Endothelial cell of umbilical vein (primary cell): ENCODE measurements at regions not wholly inside any gene's neighbourhood (a gene's known extent, or its start where the extent isn't known, plus 50 kb on each side); places are given as distances from the start of the nearest gene placed in this dataset.
"Not testable (repeated sequence)": the region's sequence is repeated elsewhere in the genome, so short reads cannot be mapped to it uniquely, and the experiment has no call there.

Source experiments
- BruUV-seq: library from RNA; stranded (reverse); fragments of 400-500 nt; replicated peaks from 2 replicates; lab custom pipeline; 2021; lab: Mats Ljungman, UMichigan
- CTCF ChIA-PET: fragments of 300-600, 350-600 bp; sonication (Branson Sonifier 250); formaldehyde crosslinking; loops from one replicate; lab custom pipeline; 2021; ENCODE audit warnings: antibody characterized with exemption, inconsistent platforms; lab: Charles Lee
- POLR2A ChIA-PET: fragments of 300-600, 350-600 bp; sonication (Branson Sonifier 250); formaldehyde crosslinking; loops from one replicate; lab custom pipeline; 2021; ENCODE audit warnings: antibody characterized with exemption, inconsistent platforms; lab: Charles Lee
- DNase-seq: peaks from one replicate; pipeline ENCODE4 v3.0.0-alpha.2; 2011; ENCODE audit warnings: low read depth, low spot score
- FAIRE-seq: peaks from 2 replicates; lab custom pipeline; 2011; peaks lifted over from hg19 to GRCh38; lab: Jason Lieb, UNC
- H2AFZ ChIP-seq: 2 replicates; pipeline ENCODE4 v1.6.0; 2012; ENCODE audit warnings: low read depth, low read length, control low read depth, inconsistent platforms
- H3K27ac ChIP-seq: 2 replicates; pipeline ENCODE4 v1.5.1; 2011; ENCODE audit warnings: low read depth, mild to moderate bottlenecking, control low read depth, low read length, moderate library complexity; ENCODE audit not compliant: insufficient read depth
- H3K27me3 ChIP-seq, 2 experiments: 2 replicates each; pipeline versions ENCODE4 v1.6.0 to v1.6.1; 2011; ENCODE audit warnings: low read length in 2 of 2, mixed read lengths in 1 of 2; ENCODE audit not compliant: control insufficient read depth in 2 of 2, insufficient read depth in 2 of 2
- H3K36me3 ChIP-seq, 2 experiments: 2 replicates in 1 of 2; 3 replicates in 1 of 2; pipeline ENCODE4 v1.5.1; 2011; ENCODE audit warnings: low read length in 2 of 2, mild to moderate bottlenecking in 1 of 2, moderate library complexity in 1 of 2; ENCODE audit not compliant: control insufficient read depth in 2 of 2, insufficient read depth in 2 of 2; ENCODE audit errors: extremely low read depth in 1 of 2
- H3K4me1 ChIP-seq: 3 replicates; pipeline ENCODE4 v1.5.1; 2011; ENCODE audit warnings: mild to moderate bottlenecking, low read length; ENCODE audit not compliant: control insufficient read depth, insufficient read depth; ENCODE audit errors: extremely low read depth
- H3K4me2 ChIP-seq: 2 replicates; pipeline ENCODE4 v1.6.1; 2011; ENCODE audit warnings: low read length, control low read depth, mixed read lengths; ENCODE audit not compliant: insufficient read depth
- H3K4me3 ChIP-seq, 3 experiments: fragments of 200-600 bp in 1 of 3; sonication (generic), shearing (Covaris generic) in 1 of 3; replicated peaks in 1 of 3; 2 replicates each; pipeline ENCODE4 v1.5.1; 2011 to 2016; ENCODE audit warnings: control low read depth in 3 of 3, low read length in 3 of 3, mild to moderate bottlenecking in 2 of 3, inconsistent platforms in 1 of 3, low read depth in 1 of 3, moderate library complexity in 1 of 3; ENCODE audit not compliant: insufficient read depth in 1 of 3
- H3K79me2 ChIP-seq: 2 replicates; pipeline ENCODE4 v1.6.0; 2012; ENCODE audit warnings: low read length, inconsistent platforms; ENCODE audit not compliant: control insufficient read depth, insufficient read depth
- H3K9ac ChIP-seq: replicated peaks from 2 replicates; pipeline ENCODE3; 2011; ENCODE audit warnings: low read length, control low read depth; ENCODE audit not compliant: insufficient read depth; ENCODE audit errors: extremely low read depth
- H3K9me1 ChIP-seq: replicated peaks from 3 replicates; pipeline ENCODE4 v1.6.0; 2011; ENCODE audit warnings: mild to moderate bottlenecking, low read length; ENCODE audit not compliant: control insufficient read depth, insufficient read depth; ENCODE audit errors: extremely low read depth
- H3K9me3 ChIP-seq: replicated peaks from 2 replicates; pipeline ENCODE4 v1.5.1; 2012; ENCODE audit warnings: low read length, inconsistent platforms; ENCODE audit not compliant: control insufficient read depth, insufficient read depth
- H4K20me1 ChIP-seq: replicated peaks from 2 replicates; pipeline ENCODE3; 2011; ENCODE audit warnings: mild to moderate bottlenecking, low read length; ENCODE audit not compliant: control insufficient read depth, insufficient read depth; ENCODE audit errors: extremely low read depth
- CTCF ChIP-seq, 2 donors: IDR thresholded peaks; 1 replicate in 1 of 2; 2 replicates in 1 of 2; pipeline ENCODE4 v1.5.1; 2011; ENCODE audit warnings: low read length in 2 of 2, mild to moderate bottlenecking in 2 of 2, moderate library complexity in 2 of 2, control low read depth in 1 of 2, inconsistent platforms in 1 of 2, low read depth in 1 of 2; ENCODE audit not compliant: insufficient read depth in 1 of 2; ENCODE audit errors: extremely low read depth in 1 of 2
- EZH2 ChIP-seq: IDR thresholded peaks from 2 replicates; pipeline ENCODE4 v1.6.1; 2012; ENCODE audit warnings: borderline replicate concordance, low read depth, mild to moderate bottlenecking, moderate library complexity, low read length, inconsistent platforms; ENCODE audit not compliant: severe bottlenecking
- FOS ChIP-seq: IDR thresholded peaks from 2 replicates; pipeline ENCODE4 v1.6.1; 2011; ENCODE audit warnings: mild to moderate bottlenecking, low read length, moderate library complexity, borderline replicate concordance; ENCODE audit not compliant: insufficient read depth
- GATA2 ChIP-seq: IDR thresholded peaks from 2 replicates; pipeline ENCODE4 v1.7.0; 2011; ENCODE audit warnings: low read depth, mild to moderate bottlenecking, moderate library complexity, mixed read lengths, low read length; ENCODE audit not compliant: insufficient read length, insufficient read depth
- POLR2A ChIP-seq: IDR thresholded peaks from 2 replicates; pipeline ENCODE4 v1.6.1; 2012; ENCODE audit warnings: low read depth, mild to moderate bottlenecking, control low read depth, low read length
- dilution Hi-C: fragments of 300-500 bp; cut with MboI; formaldehyde crosslinking; loops from one replicate; pipeline ENCODE4 v1.15.0; 2019; ENCODE audit warnings: low sequenced_read_pairs; ENCODE audit not compliant: extremely low pct_ligation_motif_present
- intact Hi-C: fragments of 100-400 bp; cut with micrococcal nuclease; formaldehyde crosslinking; loops from one replicate; pipeline ENCODE4 v1.10.0; 2022

GRCh38 chr9:36462245-36462644 is 62.2 kb upstream of the RNF38 start:
- Histone ChIP-seq H3K9me1 (no peaks in the 10 kb centered on the region), H3K4me3 (no peak overlapping the region), H3K27me3 (no peaks in the 10 kb centered on the region), H3K27ac (no peak overlapping the region), H3K4me2 (no peak overlapping the region), H3K9ac (no peak overlapping the region), H3K36me3 (no peaks in the 10 kb centered on the region), H2AFZ (no peak overlapping the region), H3K79me2 (peaks cover 41% of the 10 kb centered on the region), H4K20me1 (no peaks in the 10 kb centered on the region), H3K9me3 (no peaks in the 10 kb centered on the region), H3K4me1 (peaks cover 3% of the 10 kb centered on the region)
- ChIA-PET POLR2A (interaction anchor here (0.6 kb wide), 1 partner anchor 54 kb away, joined by 3 read pairs; no protein-coding TSS in a partner anchor), CTCF (interaction anchor here (0.9 to 2.1 kb wide), 5 partner anchors 10 to 55 kb away, joined by 3 to 6 read pairs (median 4); no protein-coding TSS in a partner anchor)
- DNase-seq (no peak), FAIRE-seq (no peak)
- no peak for TF ChIP-seq POLR2A
- no peak for TF ChIP-seq FOS
- no peak for TF ChIP-seq EZH2
- no TSS peak for BruUV-seq
- dilution Hi-C loops, result no loop called here
- intact Hi-C loops, result no loop called here

- TF ChIP-seq FOS (no peak), GATA2 (no peak), CTCF (IDR thresholded peaks at IDR 0.05; ENCODE audit: extremely low read depth in 1 of 2, insufficient read depth in 1 of 2, low read depth in 1 of 2, low read length in 2 of 2) (no peak)
- H3K4me1 ChIP-seq, result peaks cover 12% of the 10 kb centered on the region
- H4K20me1 ChIP-seq, result no peaks in the 10 kb centered on the region
- intact Hi-C loops, result no loop called here
- no peak overlapping the region for H2AFZ ChIP-seq
- ChIA-PET CTCF (interaction anchor here (1.5 to 2.6 kb wide), 5 partner anchors 9 to 95 kb away, joined by 4 to 14 read pairs (median 5); no protein-coding TSS in a partner anchor), POLR2A (no interaction called here)
- no peak for FAIRE-seq
- no peak overlapping the region for H3K4me2 ChIP-seq
- H3K36me3 ChIP-seq, result no peaks in the 10 kb centered on the region
- peaks cover 44% of the 10 kb centered on the region for H3K79me2 ChIP-seq
- no TSS peak for BruUV-seq
- no peaks in the 10 kb centered on the region for H3K27me3 ChIP-seq
- H3K9me1 ChIP-seq, result no peaks in the 10 kb centered on the region
- dilution Hi-C loops, result no loop called here
- no peak overlapping the region for H3K27ac ChIP-seq
- no peak for DNase-seq
- no peak overlapping the region for H3K9ac ChIP-seq
- no peak overlapping the region for H3K4me3 ChIP-seq
- no peaks in the 10 kb centered on the region for H3K9me3 ChIP-seq
Measured at GRCh38 chr9:36461323-36461722, 61.3 kb upstream of the RNF38 start.

- FAIRE-seq, H3K4me2 ChIP-seq, intact Hi-C loops, dilution Hi-C loops, H3K27me3 ChIP-seq, DNase-seq, POLR2A ChIA-PET, H2AFZ ChIP-seq, H3K36me3 ChIP-seq, H4K20me1 ChIP-seq, H3K9me3 ChIP-seq, H3K9me1 ChIP-seq, BruUV-seq, H3K9ac ChIP-seq, H3K27ac ChIP-seq, H3K4me3 ChIP-seq: not testable (repeated sequence)
- H3K79me2 ChIP-seq, result peaks cover 50% of the 10 kb centered on the region
- CTCF ChIA-PET, result interaction anchor here (0.6 to 2.3 kb wide), 6 partner anchors 20 to 270 kb away, joined by 3 to 11 read pairs (median 3); no protein-coding TSS in a partner anchor
- H3K4me1 ChIP-seq, result peaks cover 13% of the 10 kb centered on the region
Measured at GRCh38 chr9:36458430-36458915, 58.4 kb upstream of the RNF38 start.
